AG20443 (cell line): ENCODE measurements at regions not wholly inside any gene's neighbourhood (a gene's known extent, or its start where the extent isn't known, plus 50 kb on each side); places are given as distances from the start of the nearest gene placed in this dataset.

Experiments used
- DNase-seq: peaks from one replicate; pipeline ENCODE4 v3.0.0; 2012; ENCODE audit warnings: low spot score, mixed read lengths

- DNase-seq: no peak
Observed at GRCh38 chr13:67803118-67803517, 573.0 kb upstream of the PCDH9 start.

DNA sequence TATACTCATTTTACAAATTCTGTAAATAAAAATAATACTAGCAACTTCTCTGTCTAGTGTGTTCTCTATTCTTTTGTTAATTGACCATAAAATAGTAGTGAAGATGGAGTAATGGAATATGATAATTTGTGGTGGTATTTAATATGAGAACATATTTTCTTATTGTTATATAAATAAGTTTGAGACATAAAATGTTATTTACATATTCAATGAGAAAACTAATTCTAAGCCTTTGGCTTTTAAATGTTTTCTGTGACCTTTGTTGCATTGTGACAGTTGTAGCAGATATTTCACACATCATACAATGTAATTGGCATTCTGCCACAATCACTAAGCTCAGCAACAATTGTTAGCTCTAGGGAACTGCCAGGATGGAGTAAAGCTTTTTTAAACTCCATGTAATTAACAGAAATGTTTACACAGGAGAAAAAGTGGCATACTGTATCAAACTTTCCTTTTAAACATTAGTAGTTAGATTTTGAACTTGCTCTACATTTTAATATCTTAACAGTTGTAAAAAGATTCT, 562.1 kb upstream of the PCDH9 start:
- no peak for DNase-seq

GRCh38 chr13:67791047-67791446, 560.9 kb upstream of the PCDH9 start:
- no peak for DNase-seq

GRCh38 chr13:67776151-67776550, 546.0 kb upstream of the PCDH9 start:
- DNase-seq: no peak

DNA sequence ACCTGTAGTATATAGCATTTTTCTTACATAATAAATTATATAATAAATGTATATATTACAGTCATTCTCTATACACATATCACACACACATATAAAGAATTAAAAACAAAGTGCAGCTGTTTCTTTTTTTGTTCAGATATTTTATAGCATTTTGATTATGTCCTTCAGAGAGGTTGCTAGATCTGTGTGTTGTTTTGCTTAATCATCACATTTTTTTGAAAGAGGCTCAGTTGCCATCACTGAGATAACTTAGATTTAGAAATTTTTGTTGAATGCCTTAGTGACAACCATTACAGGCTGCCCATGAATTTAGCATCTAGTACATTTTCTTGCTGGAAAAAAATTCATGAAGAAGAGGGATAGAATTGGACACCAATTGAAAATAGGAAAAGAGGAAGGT, 545.2 kb upstream of the PCDH9 start:
- DNase-seq: no peak

GRCh38 chr13:67772807-67773453, 542.8 kb upstream of the PCDH9 start:
- no peak for DNase-seq

- DNase-seq: no peak
Observed at GRCh38 chr13:67771106-67771505, 541.0 kb upstream of the PCDH9 start.

DNA sequence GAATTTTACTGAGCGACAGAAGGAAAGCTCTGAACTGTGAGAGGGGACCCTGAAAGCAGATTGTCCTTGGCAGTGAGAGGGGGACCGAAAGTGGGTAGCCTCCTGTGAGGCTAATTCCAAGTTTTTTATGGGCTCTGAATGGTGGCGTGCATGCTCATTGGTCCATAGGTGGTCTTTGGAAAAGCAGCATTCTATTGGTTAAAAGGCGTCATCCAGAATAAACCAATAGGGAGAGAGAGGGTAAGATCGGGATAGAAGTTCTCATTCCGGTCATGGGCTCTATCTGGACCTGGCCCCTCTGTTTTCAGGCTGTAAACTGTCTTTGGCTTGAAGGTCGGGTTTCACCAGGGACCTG, 539.8 kb upstream of the PCDH9 start:
- no peak for DNase-seq

GRCh38 chr13:67769063-67769986, 539.2 kb upstream of the PCDH9 start:
- no peak for DNase-seq

DNA sequence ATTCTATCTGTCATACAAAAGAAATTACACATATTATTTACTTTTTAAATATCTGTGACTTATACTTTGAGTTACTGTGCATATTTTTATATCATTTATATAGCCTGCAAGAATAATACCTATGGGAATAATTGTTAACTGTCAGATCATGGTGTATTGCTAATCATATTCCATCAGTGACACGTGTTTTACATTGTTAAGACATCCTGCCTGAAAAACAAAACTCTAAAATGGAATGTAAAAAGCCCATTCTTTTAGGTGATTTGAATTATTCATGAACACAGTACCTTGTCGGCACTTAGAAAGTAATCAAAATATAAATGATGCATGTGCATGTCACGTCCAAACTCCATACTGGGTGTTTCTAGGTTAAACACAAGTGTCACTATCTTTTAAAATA, 533.8 kb upstream of the PCDH9 start:
- DNase-seq: no peak

DNA sequence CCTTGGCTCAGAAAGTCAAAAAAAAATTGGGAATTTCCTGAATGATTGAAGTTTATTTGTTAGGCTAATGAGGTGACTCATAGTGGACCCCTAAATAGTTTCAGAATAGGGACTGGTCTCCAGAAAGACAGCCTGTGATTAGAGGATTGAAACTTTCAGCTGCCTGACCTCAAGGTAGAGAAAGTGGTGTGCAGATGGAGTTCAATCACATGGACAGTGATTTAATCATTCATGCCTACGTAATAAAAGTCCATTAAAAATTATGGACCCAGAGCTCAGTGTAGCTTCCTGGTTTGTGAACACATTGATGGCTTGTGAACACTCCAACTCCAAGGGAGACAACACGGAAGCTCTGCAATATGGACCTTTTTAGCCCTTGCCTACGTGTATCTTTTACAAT, 533.2 kb upstream of the PCDH9 start:
- DNase-seq: no peak

DNA sequence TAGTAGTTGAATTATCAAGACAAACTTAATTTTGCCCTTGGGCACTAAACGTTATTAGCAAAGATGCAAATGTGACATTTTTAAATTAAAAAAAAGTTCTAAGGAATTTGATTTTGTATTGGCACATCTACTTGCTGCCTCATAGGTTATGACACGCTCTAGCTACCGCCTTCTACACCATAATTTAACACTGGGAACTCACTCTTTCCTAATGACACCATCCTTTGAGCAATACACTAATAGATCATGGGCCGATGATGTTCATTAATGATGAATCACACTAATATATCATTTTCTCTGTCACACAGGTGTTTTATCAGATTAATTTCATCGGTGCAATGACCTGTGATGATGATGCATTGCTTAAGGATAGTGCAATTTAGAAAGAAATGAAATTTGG, 528.8 kb upstream of the PCDH9 start:
- DNase-seq: no peak

GRCh38 chr13:67754012-67754411, 523.9 kb upstream of the PCDH9 start:
- DNase-seq: no peak

- no peak for DNase-seq
Observed at GRCh38 chr13:67752759-67753158, 522.6 kb upstream of the PCDH9 start.

GRCh38 chr13:67742478-67742877, 512.3 kb upstream of the PCDH9 start:
- DNase-seq: no peak

DNA sequence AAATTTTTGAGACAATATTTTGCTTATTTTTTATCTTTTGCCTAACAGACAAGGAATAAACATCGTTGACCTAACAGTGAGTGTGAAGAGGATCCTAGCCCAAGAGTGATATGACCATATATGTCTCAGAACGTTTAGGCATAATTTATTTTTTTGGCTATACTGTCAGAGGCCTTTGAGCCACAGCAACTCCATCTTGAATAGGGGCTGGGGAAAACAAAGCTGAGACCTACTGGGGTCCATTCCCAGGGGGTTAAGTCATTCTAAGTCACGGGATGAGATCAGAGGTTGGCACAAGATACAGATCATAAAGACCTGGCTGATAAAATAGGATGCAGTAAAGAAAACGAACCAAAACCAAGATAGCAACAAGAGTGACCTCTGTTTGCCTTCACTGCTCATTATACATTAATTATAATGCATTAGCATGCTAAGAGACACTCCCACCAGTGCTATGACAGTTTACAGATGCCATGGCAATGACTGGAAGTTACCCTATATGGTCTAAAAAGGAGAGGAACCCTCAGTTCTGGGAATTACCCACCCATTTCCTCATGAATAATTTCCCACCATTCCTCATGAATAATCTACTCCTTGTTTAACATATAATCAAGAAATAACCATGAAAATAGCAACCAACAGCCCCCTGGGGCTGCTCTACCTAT, 510.9 kb upstream of the PCDH9 start:
- no peak for DNase-seq

DNA sequence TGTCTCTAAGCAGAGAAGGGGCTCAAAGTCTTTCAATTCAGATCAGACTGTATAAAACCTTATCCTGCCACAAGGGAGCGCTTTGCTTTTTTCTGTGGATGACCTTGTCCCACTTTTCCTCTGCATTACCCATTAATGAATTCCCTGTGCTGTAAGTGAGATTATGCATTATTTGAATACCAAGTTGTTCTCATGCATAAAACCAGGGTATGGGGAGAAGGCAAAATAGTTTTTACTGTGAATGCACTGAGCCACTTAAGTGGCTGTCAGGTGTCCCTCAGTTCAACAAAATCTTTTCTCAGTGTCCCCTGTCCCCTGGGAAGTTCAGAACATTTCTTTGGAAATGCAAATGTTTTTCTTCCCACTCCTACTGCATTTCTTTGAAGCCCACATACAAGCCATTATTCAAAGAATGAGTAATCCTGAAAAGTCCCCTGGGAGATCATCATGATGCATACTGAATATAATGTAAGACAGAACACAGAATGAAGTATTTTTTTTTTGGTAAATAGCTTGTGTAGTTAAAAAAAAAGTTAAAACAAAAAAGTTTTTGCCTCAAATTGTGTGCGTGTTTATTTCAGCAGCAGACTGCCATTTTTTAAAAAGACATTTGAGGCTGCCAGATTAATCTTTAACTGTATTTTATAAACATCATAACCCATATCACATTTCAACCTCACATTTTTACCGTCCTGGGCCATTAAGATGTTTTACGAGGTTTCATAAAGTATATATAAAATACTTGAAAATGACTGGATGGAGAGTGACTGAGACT, 506.7 kb upstream of the PCDH9 start:
- no peak for DNase-seq

- DNase-seq: no peak
Observed at GRCh38 chr13:67735651-67736050, 505.5 kb upstream of the PCDH9 start.

DNA sequence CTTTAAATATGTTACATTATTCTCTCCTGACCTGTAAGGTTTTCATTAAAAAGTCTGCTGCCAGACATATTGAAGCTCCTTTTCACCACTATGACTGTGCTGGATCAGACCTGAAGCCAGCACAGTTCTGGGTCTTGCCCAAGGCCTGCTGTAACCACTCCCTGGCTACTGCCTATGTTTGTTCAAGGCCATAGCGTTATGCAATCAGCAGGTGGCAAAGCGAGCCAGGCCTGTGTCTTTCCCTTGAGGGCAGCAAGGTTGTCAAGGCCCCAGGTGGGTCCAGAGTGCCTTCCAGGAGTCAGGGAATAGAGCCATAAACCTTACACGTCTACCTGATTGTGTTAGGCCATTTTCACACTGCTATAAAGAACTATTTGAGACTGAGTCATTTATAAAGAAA, 496.8 kb upstream of the PCDH9 start:
- no peak for DNase-seq

- DNase-seq: no peak
Observed at GRCh38 chr13:67725999-67726398, 495.9 kb upstream of the PCDH9 start.

- DNase-seq: no peak
Observed at GRCh38 chr13:67713571-67713970, 483.4 kb upstream of the PCDH9 start.

DNA sequence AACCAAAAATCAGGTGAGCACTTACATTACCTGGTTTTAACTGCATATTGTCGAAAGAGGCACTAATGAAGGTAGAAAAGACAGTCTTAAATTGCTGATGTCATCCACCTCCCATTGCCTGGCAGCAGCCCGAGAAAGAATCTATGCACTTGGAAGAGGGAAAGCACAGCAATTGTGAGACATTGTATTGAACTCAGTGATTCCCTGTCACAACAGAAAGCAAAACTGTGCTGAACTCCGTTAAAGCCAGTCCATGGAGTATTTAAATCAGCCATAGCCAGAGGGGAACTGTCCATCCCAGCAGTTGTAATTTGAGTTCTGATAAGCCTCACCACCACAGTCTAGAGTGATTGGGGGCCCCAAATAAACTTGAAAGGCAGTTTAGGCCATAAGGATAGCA, 466.6 kb upstream of the PCDH9 start:
- DNase-seq: no peak
